ENCODE measurements at regions not wholly inside any gene's neighbourhood (a gene's known extent, or its start where the extent isn't known, plus 50 kb on each side); places are given as distances from the start of the nearest gene placed in this dataset.

DNA sequence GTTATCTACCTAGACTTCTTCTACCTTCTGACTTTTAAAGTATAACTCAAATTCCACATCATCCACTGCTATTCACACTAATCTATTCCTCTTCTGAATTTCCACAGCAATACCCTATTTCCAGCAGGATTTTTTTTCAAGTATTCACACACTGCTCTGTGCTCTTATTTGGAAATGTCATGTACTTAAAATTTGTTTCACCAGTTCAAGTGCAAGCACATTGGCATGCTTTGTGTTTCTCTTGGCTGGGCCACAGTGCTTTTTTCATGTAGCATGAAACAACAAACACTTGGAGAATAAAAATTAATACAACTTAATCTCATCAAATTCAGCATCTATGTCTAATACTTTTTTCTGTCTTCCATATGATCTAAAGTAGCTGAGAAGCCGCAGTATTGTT, 161.8 kb upstream of the PCDH18 start (continued):
- TF ChIP-seq, protein P1, sequence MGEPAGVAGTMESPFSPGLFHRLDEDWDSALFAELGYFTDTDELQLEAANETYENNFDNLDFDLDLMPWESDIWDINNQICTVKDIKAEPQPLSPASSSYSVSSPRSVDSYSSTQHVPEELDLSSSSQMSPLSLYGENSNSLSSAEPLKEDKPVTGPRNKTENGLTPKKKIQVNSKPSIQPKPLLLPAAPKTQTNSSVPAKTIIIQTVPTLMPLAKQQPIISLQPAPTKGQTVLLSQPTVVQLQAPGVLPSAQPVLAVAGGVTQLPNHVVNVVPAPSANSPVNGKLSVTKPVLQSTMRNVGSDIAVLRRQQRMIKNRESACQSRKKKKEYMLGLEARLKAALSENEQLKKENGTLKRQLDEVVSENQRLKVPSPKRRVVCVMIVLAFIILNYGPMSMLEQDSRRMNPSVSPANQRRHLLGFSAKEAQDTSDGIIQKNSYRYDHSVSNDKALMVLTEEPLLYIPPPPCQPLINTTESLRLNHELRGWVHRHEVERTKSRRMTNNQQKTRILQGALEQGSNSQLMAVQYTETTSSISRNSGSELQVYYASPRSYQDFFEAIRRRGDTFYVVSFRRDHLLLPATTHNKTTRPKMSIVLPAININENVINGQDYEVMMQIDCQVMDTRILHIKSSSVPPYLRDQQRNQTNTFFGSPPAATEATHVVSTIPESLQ (CRISPR knock-in tag; IDR thresholded peaks at IDR 0.05), result no peak
- no peak for TF ChIP-seq ZNF423 (CRISPR knock-in tag; IDR thresholded peaks at IDR 0.05)
- TF ChIP-seq, protein P2, sequence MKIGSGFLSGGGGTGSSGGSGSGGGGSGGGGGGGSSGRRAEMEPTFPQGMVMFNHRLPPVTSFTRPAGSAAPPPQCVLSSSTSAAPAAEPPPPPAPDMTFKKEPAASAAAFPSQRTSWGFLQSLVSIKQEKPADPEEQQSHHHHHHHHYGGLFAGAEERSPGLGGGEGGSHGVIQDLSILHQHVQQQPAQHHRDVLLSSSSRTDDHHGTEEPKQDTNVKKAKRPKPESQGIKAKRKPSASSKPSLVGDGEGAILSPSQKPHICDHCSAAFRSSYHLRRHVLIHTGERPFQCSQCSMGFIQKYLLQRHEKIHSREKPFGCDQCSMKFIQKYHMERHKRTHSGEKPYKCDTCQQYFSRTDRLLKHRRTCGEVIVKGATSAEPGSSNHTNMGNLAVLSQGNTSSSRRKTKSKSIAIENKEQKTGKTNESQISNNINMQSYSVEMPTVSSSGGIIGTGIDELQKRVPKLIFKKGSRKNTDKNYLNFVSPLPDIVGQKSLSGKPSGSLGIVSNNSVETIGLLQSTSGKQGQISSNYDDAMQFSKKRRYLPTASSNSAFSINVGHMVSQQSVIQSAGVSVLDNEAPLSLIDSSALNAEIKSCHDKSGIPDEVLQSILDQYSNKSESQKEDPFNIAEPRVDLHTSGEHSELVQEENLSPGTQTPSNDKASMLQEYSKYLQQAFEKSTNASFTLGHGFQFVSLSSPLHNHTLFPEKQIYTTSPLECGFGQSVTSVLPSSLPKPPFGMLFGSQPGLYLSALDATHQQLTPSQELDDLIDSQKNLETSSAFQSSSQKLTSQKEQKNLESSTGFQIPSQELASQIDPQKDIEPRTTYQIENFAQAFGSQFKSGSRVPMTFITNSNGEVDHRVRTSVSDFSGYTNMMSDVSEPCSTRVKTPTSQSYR (CRISPR knock-in tag; IDR thresholded peaks at IDR 0.05), result no peak

DNA sequence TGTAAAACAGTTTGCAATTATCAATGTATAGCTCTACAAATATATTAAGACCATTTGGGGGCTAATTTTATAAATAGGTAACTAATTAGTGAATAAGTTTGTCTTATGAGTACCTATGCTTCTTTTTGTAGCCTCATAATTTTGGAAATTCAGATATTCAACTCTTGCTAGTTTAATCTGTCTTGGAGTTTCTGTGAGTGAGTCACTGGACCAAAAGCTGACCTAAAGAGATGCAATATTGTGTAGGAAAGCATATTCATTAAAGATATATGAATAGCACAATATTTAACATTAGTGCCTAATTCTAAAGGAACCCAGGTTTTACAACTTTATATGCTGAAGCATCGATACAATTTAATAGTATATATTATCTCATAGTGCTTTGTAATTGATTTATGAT, 161.3 kb upstream of the PCDH18 start:
- Mint-ChIP-seq H3K4me1 (peaks cover 10% of the 10 kb centered on the region), H3K27me3 (ENCODE audit: low read depth) (no peaks in the 10 kb centered on the region), H3K9me3 (peaks cover 3% of the 10 kb centered on the region; the same call in 1 of the 2 replicates), H3K4me3 (no peak overlapping the region), H3K27ac (no peak overlapping the region), H3K36me3 (no peaks in the 10 kb centered on the region)
- ChIA-PET POLR2A (no interaction called here), CTCF (no interaction called here)
- TF ChIP-seq, protein P3, sequence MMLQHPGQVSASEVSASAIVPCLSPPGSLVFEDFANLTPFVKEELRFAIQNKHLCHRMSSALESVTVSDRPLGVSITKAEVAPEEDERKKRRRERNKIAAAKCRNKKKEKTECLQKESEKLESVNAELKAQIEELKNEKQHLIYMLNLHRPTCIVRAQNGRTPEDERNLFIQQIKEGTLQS (CRISPR knock-in tag; conservative IDR thresholded peaks at IDR 0.05), result no peak
- TF ChIP-seq GRHL2 (CRISPR knock-in tag; IDR thresholded peaks at IDR 0.05; ENCODE audit: insufficient replicate concordance, severe bottlenecking) (no peak), ZNF263 (CRISPR knock-in tag; IDR thresholded peaks at IDR 0.05; ENCODE audit: low read depth) (no peak), ZNF423 (CRISPR knock-in tag; IDR thresholded peaks at IDR 0.05) (no peak)
- TF ChIP-seq, protein P4, sequence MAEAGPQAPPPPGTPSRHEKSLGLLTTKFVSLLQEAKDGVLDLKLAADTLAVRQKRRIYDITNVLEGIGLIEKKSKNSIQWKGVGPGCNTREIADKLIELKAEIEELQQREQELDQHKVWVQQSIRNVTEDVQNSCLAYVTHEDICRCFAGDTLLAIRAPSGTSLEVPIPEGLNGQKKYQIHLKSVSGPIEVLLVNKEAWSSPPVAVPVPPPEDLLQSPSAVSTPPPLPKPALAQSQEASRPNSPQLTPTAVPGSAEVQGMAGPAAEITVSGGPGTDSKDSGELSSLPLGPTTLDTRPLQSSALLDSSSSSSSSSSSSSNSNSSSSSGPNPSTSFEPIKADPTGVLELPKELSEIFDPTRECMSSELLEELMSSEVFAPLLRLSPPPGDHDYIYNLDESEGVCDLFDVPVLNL (CRISPR knock-in tag; IDR thresholded peaks at IDR 0.05; ENCODE audit: borderline replicate concordance, low read depth), result no peak
- TF ChIP-seq, protein P2 (CRISPR knock-in tag; IDR thresholded peaks at IDR 0.05), result no peak
- ATAC-seq (no peak), DNase-seq (ENCODE audit: low spot score) (no peak)

DNA sequence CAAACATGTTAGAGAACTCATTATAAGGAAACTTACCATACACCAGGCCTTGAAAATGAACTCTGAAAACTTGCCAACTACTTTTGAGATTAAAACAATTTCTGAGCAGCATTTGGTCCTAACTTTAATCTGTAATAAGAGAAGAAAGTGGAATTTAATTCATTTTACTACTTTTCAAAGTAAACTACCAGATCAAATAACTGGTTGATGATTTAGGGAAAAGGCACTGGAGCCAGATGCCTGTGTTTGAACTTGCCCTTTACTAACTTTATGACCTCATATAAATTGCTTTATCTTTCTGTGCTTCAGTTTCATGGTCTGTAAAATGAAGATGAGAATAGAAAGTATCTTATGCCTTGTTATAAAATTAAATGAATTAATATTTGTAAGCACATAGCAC, 159.9 kb upstream of the PCDH18 start:
- Mint-ChIP-seq H3K9me3 (no peaks in the 10 kb centered on the region), H3K27ac (no peak overlapping the region), H3K4me1 (peaks cover 10% of the 10 kb centered on the region), H3K27me3 (ENCODE audit: low read depth) (no peaks in the 10 kb centered on the region), H3K36me3 (no peaks in the 10 kb centered on the region), H3K4me3 (no peak overlapping the region)
- DNase-seq (ENCODE audit: low spot score) (no peak), ATAC-seq (no peak)
- POLR2A ChIA-PET, result no interaction called here
- CTCF ChIA-PET, result no interaction called here
- TF ChIP-seq GTF2I (CRISPR knock-in tag; conservative IDR thresholded peaks at IDR 0.05) (no peak), FOXK1 (CRISPR knock-in tag; IDR thresholded peaks at IDR 0.05) (no peak), ZNF263 (CRISPR knock-in tag; IDR thresholded peaks at IDR 0.05; ENCODE audit: low read depth) (no peak), ZNF138 (CRISPR knock-in tag; conservative IDR thresholded peaks at IDR 0.05) (no peak), RELA (CRISPR knock-in tag; IDR thresholded peaks at IDR 0.05; ENCODE audit: borderline replicate concordance) (no peak), TEAD1 (CRISPR knock-in tag; IDR thresholded peaks at IDR 0.05) (no peak), ESRRA (CRISPR knock-in tag; IDR thresholded peaks at IDR 0.05; ENCODE audit: borderline replicate concordance) (no peak)
- TF ChIP-seq, protein P5, sequence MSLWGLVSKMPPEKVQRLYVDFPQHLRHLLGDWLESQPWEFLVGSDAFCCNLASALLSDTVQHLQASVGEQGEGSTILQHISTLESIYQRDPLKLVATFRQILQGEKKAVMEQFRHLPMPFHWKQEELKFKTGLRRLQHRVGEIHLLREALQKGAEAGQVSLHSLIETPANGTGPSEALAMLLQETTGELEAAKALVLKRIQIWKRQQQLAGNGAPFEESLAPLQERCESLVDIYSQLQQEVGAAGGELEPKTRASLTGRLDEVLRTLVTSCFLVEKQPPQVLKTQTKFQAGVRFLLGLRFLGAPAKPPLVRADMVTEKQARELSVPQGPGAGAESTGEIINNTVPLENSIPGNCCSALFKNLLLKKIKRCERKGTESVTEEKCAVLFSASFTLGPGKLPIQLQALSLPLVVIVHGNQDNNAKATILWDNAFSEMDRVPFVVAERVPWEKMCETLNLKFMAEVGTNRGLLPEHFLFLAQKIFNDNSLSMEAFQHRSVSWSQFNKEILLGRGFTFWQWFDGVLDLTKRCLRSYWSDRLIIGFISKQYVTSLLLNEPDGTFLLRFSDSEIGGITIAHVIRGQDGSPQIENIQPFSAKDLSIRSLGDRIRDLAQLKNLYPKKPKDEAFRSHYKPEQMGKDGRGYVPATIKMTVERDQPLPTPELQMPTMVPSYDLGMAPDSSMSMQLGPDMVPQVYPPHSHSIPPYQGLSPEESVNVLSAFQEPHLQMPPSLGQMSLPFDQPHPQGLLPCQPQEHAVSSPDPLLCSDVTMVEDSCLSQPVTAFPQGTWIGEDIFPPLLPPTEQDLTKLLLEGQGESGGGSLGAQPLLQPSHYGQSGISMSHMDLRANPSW (CRISPR knock-in tag; conservative IDR thresholded peaks at IDR 0.05; ENCODE audit: low read depth), result no peak
- TF ChIP-seq, protein P6, sequence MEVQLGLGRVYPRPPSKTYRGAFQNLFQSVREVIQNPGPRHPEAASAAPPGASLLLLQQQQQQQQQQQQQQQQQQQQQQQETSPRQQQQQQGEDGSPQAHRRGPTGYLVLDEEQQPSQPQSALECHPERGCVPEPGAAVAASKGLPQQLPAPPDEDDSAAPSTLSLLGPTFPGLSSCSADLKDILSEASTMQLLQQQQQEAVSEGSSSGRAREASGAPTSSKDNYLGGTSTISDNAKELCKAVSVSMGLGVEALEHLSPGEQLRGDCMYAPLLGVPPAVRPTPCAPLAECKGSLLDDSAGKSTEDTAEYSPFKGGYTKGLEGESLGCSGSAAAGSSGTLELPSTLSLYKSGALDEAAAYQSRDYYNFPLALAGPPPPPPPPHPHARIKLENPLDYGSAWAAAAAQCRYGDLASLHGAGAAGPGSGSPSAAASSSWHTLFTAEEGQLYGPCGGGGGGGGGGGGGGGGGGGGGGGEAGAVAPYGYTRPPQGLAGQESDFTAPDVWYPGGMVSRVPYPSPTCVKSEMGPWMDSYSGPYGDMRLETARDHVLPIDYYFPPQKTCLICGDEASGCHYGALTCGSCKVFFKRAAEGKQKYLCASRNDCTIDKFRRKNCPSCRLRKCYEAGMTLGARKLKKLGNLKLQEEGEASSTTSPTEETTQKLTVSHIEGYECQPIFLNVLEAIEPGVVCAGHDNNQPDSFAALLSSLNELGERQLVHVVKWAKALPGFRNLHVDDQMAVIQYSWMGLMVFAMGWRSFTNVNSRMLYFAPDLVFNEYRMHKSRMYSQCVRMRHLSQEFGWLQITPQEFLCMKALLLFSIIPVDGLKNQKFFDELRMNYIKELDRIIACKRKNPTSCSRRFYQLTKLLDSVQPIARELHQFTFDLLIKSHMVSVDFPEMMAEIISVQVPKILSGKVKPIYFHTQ (CRISPR knock-in tag; IDR thresholded peaks at IDR 0.05), result no peak
- TF ChIP-seq, protein P7, sequence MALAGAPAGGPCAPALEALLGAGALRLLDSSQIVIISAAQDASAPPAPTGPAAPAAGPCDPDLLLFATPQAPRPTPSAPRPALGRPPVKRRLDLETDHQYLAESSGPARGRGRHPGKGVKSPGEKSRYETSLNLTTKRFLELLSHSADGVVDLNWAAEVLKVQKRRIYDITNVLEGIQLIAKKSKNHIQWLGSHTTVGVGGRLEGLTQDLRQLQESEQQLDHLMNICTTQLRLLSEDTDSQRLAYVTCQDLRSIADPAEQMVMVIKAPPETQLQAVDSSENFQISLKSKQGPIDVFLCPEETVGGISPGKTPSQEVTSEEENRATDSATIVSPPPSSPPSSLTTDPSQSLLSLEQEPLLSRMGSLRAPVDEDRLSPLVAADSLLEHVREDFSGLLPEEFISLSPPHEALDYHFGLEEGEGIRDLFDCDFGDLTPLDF (CRISPR knock-in tag; IDR thresholded peaks at IDR 0.05), result no peak
